SK-N-MC (cell line): ENCODE measurements at regions not wholly inside any gene's neighbourhood (a gene's known extent, or its start where the extent isn't known, plus 50 kb on each side); places are given as distances from the start of the nearest gene placed in this dataset.

Experiments used
- EZH2 ChIP-seq: fragments of 200-600 bp; sonication (generic); IDR thresholded peaks from one replicate; pipeline ENCODE4 v1.6.1; 2017; ENCODE audit warnings: antibody characterized with exemption
- POLR2AphosphoS5 ChIP-seq: IDR thresholded peaks from 2 replicates; pipeline ENCODE4 v1.6.1; 2012; ENCODE audit warnings: mild to moderate bottlenecking, low read depth, low read length, borderline replicate concordance

DNA sequence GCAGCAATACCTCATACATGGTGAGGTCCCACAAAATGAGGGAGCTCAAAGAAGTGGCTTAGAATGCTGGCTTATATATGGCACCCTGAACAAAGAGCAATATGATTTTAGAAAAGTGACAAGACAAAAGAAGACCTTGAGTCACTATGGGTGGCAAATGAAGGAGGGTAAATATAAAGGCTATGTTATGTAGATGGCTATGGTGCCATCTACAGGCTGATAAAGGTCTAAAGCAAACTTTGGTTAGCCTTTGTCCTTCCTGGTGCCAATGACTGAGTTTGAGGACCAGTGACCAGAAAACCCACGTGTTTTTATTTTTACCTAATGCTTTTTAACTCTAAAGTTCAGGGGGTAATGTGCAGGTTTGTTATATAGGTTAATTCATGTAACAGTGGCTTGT is 151.8 kb downstream of the CCNG2 start:
- TF ChIP-seq POLR2AphosphoS5 (no peak), EZH2 (no peak)
